Tibial artery (tissue), 4 donors: ENCODE measurements at regions not wholly inside any gene's neighbourhood (a gene's known extent, or its start where the extent isn't known, plus 50 kb on each side); places are given as distances from the start of the nearest gene placed in this dataset.
A peak's percentile ranks its signal among the peaks of the same experiment; 100 is the strongest.

Source experiments
- DNase-seq, 2 donors: peaks; one replicate each; pipeline ENCODE4 v3.0.0-alpha.2; 2019
- H3K27ac ChIP-seq, 2 donors: fragments of 200-600 bp; sonication (generic) in 1 of 2; 1 replicate in 1 of 2; 2 replicates in 1 of 2; pipeline ENCODE4 v1.5.1; 2018 to 2019; ENCODE audit warnings: mild to moderate bottlenecking in 1 of 2
- H3K27me3 ChIP-seq, 2 donors: fragments of 200-600 bp; sonication (generic) in 1 of 2; one replicate each; pipeline versions ENCODE4 v1.5.1 to v1.6.0; 2016 to 2019
- H3K36me3 ChIP-seq, 3 donors: fragments of 200-600 bp; sonication (generic) in 2 of 3; one replicate each; pipeline ENCODE4 v1.5.1; 2016 to 2019; ENCODE audit warnings: mild to moderate bottlenecking in 2 of 3
- H3K4me1 ChIP-seq, 4 donors: fragments of 200-600 bp; sonication (generic) in 2 of 4; 1 replicate in 3 of 4; 2 replicates in 1 of 4; pipeline ENCODE4 v1.5.1; 2016 to 2019
- H3K4me3 ChIP-seq, 2 donors: fragments of 200-600 bp; sonication (generic) in 1 of 2; 1 replicate in 1 of 2; 2 replicates in 1 of 2; pipeline ENCODE4 v1.5.1; 2018 to 2019; ENCODE audit warnings: mild to moderate bottlenecking in 2 of 2
- H3K9me3 ChIP-seq, 3 donors: fragments of 200-600 bp; sonication (generic) in 1 of 3; one replicate each; pipeline ENCODE4 v1.5.1; 2016 to 2019
- intact Hi-C: fragments of 100-400 bp; cut with DNase I; formaldehyde crosslinking; loops from one replicate; pipeline ENCODE4 v1.15.0; 2023; ENCODE audit warnings: low total_unique reads
- TF ChIP-seq, protein P1 (sequence below), 2 experiments: fragments of 200-600 bp in 1 of 2; fragments of 450-650 bp in 1 of 2; IDR thresholded peaks; one replicate each; pipeline ENCODE4 v1.5.1; 2017 to 2019; ENCODE audit warnings: antibody characterized with exemption in 2 of 2, mild to moderate bottlenecking in 1 of 2, moderate library complexity in 1 of 2

DNA sequence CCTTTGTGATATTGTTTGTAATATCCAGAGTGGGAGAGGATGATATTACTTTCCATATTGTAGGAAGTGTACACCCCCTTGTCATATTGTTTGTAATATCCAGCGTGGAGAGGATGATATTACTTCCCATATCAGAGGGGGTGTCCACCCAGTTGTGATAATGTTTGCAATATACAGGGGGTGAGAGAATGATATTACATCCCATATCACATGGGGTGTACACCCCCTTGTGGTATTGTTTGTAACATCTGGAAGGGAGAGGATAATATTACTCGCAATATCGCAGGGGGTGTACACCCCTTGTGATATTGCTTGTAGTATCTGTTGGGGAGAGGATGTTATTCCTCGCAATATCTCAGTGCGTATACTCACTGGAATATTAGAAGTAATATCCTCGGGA lies 61.5 kb downstream of the PRSS23 start:
- TF ChIP-seq, protein P1, sequence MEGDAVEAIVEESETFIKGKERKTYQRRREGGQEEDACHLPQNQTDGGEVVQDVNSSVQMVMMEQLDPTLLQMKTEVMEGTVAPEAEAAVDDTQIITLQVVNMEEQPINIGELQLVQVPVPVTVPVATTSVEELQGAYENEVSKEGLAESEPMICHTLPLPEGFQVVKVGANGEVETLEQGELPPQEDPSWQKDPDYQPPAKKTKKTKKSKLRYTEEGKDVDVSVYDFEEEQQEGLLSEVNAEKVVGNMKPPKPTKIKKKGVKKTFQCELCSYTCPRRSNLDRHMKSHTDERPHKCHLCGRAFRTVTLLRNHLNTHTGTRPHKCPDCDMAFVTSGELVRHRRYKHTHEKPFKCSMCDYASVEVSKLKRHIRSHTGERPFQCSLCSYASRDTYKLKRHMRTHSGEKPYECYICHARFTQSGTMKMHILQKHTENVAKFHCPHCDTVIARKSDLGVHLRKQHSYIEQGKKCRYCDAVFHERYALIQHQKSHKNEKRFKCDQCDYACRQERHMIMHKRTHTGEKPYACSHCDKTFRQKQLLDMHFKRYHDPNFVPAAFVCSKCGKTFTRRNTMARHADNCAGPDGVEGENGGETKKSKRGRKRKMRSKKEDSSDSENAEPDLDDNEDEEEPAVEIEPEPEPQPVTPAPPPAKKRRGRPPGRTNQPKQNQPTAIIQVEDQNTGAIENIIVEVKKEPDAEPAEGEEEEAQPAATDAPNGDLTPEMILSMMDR (IDR thresholded peaks at IDR 0.05): no peak
- no peak for DNase-seq
- Histone ChIP-seq H3K4me1 (no peaks in the 10 kb centered on the region), H3K9me3 (no peaks in the 10 kb centered on the region), H3K36me3 (no peaks in the 10 kb centered on the region), H3K4me3 (no peak overlapping the region), H3K27ac (no peak overlapping the region), H3K27me3 (no peaks in the 10 kb centered on the region)
- intact Hi-C loops: no loop called here

DNA sequence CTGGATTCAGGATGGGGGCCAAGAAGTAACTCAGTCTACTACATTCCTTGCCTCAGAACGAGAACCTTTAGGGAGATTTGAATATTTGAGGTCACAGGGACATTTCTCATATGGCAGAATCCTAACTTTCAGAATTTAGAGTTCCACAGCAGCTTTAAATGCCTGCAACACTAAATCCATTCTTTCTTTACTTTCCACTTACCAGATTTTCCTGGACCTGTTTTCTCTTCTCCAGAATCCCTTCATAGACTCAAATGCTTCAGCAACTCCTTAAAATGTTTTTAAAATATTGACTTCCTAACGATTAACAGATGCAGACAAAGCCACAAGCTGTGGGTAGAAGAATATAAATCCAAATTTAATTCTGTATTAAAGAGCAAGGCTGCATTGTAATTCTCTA lies 63.1 kb downstream of the PRSS23 start:
- TF ChIP-seq, protein P1 (IDR thresholded peaks at IDR 0.05): no peak
- Histone ChIP-seq H3K36me3 (no peaks in the 10 kb centered on the region), H3K4me1 (no peaks in the 10 kb centered on the region), H3K9me3 (no peaks in the 10 kb centered on the region), H3K4me3 (no peak overlapping the region), H3K27me3 (no peaks in the 10 kb centered on the region), H3K27ac (no peak overlapping the region)
- intact Hi-C loops: no loop called here
- no peak for DNase-seq

DNA sequence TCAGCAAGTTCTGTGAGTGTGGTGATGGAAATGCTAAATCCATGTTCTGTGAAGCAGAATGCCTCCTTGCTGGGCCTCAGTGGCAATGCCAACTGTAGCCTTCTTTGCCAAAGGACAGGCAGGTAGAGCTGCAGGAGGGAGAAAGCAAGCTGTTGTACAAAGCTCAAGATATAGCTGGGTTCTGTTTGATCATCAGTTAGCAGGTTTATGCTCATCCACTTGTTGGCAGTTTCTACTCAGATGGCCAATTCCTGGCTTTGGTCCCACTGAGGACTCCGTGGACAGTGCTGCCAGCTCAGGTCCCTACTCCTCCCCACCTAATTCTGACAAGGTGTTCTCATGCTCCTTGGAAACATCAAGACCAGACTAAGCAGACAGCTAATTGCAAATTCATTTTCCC lies 65.1 kb downstream of the PRSS23 start:
- TF ChIP-seq, protein P1 (IDR thresholded peaks at IDR 0.05): no peak
- H3K4me3 ChIP-seq: no peak overlapping the region
- intact Hi-C loops: loop anchor here (5.0 kb wide), 1 partner anchor 427 kb away; no protein-coding TSS in a partner anchor
- no peaks in the 10 kb centered on the region for H3K27me3 ChIP-seq
- H3K36me3 ChIP-seq: no peaks in the 10 kb centered on the region
- H3K27ac ChIP-seq: no peak overlapping the region
- DNase-seq: no peak
- no peaks in the 10 kb centered on the region for H3K9me3 ChIP-seq
- H3K4me1 ChIP-seq: no peaks in the 10 kb centered on the region

DNA sequence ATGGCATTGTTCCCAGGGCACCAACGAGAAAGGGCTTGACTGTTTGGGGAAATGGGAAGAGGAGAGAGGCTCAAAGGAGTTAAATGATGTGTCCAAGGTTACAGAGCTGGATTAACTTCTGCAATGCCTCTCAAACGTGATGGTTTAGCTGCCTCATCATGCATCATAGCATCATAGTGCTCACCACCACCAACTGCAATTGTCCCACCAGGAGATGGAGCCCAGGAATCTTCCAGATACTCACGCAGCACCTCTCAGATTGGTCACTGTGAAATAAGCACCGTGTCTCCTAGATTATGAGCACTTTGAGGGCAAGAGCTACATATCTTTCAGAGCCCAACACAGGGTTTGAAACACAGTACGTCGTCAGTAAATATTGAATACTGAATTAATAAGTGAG lies 69.2 kb downstream of the PRSS23 start:
- Histone ChIP-seq H3K4me1 (peaks cover 0 to 14% (median 0%) of the 10 kb centered on the region in 4 donors), H3K27ac (no peak overlapping the region), H3K36me3 (no peaks in the 10 kb centered on the region), H3K27me3 (no peaks in the 10 kb centered on the region), H3K9me3 (no peaks in the 10 kb centered on the region), H3K4me3 (no peak overlapping the region)
- intact Hi-C loops: loop anchor here (5.0 kb wide), 1 partner anchor 423 kb away; no protein-coding TSS in a partner anchor
- no peak for DNase-seq
- TF ChIP-seq, protein P1 (IDR thresholded peaks at IDR 0.05): no peak

DNA sequence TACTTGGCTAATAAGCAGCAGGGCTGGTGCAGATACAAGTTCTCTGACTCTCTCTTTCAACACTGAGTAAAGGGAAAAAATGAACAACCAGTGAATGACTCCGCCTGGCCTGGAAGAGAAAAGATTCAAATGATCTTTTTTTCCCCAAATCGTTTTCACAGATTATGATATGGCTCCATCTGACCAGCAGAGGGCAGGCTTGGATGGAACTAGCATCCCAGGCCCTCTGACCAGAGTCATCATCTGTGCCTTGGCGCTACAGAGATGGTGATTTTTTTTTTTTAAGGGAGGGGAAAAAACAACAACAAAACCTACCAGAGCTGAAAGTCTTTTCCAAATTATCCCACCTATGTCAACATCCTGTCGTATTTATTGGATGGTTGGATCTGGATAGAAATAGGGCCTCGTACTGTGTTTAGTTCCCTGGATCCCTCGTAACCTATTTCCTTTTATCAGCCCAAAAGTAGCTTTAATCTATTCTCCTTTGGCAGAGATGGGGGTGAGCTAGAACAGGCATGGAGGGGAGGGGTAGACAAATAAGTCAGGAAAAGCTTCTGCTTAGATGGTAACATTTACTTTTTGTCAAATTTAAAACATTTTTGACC lies 69.7 kb downstream of the PRSS23 start:
- peak; percentile 78 to 82 for DNase-seq
- Histone ChIP-seq H3K4me3 (no peak overlapping the region), H3K36me3 (no peaks in the 10 kb centered on the region), H3K27me3 (no peaks in the 10 kb centered on the region), H3K27ac (peak overlapping the region; percentile 17 to 19), H3K4me1 (peaks cover 0 to 14% (median 0%) of the 10 kb centered on the region in 4 donors), H3K9me3 (no peaks in the 10 kb centered on the region)
- intact Hi-C loops: loop anchor here (2.0 to 5.0 kb wide), 2 partner anchors 49 to 422 kb away; no protein-coding TSS in a partner anchor
- TF ChIP-seq, protein P1 (IDR thresholded peaks at IDR 0.05): peak; percentile 78 to 84
